RPMI7951 (cell line): ENCODE measurements at regions not wholly inside any gene's neighbourhood (a gene's known extent, or its start where the extent isn't known, plus 50 kb on each side); places are given as distances from the start of the nearest gene placed in this dataset.

Experiments
- DNase-seq: peaks from one replicate; pipeline ENCODE4 v3.0.0-alpha.2; 2012; ENCODE audit warnings: low read depth

- no peak for DNase-seq
Observed at GRCh38 chr4:138028923-138029322, 213.2 kb downstream of the SLC7A11 start.

GRCh38 chr4:138021139-138021830 is 220.9 kb downstream of the SLC7A11 start:
- DNase-seq = no peak

GRCh38 chr4:138014590-138015288 is 227.4 kb downstream of the SLC7A11 start:
- no peak for DNase-seq

GRCh38 chr4:138013625-138014024 is 228.5 kb downstream of the SLC7A11 start:
- no peak for DNase-seq

- no peak for DNase-seq
Observed at GRCh38 chr4:138010639-138011038, 231.5 kb downstream of the SLC7A11 start.

- DNase-seq = peak; percentile 5
Observed at GRCh38 chr4:138007572-138007971, 234.6 kb downstream of the SLC7A11 start.

GRCh38 chr4:138005486-138005885 is 236.7 kb downstream of the SLC7A11 start:
- DNase-seq = no peak

GRCh38 chr4:138003248-138003647 is 238.9 kb downstream of the SLC7A11 start:
- DNase-seq = no peak

GRCh38 chr4:137998666-137999429 is 243.3 kb downstream of the SLC7A11 start:
- no peak for DNase-seq

- no peak for DNase-seq
Observed at GRCh38 chr4:137997496-137997895, 244.7 kb downstream of the SLC7A11 start.

GRCh38 chr4:137994853-137995252 is 247.3 kb downstream of the SLC7A11 start:
- DNase-seq = no peak

- DNase-seq = no peak
Observed at GRCh38 chr4:137993232-137993631, 248.9 kb downstream of the SLC7A11 start.

GRCh38 chr4:137981277-137981676 is 260.9 kb downstream of the SLC7A11 start:
- DNase-seq = peak; percentile 47

- DNase-seq = no peak
Observed at GRCh38 chr4:137980641-137981040, 261.5 kb downstream of the SLC7A11 start.

GRCh38 chr4:137979938-137980337 is 262.2 kb downstream of the SLC7A11 start:
- no peak for DNase-seq

- DNase-seq = no peak
Observed at GRCh38 chr4:137968956-137969678, 273.0 kb downstream of the SLC7A11 start.

- DNase-seq = peak; percentile 8
Observed at GRCh38 chr4:137967480-137968190, 274.5 kb downstream of the SLC7A11 start.

- no peak for DNase-seq
Observed at GRCh38 chr4:137966504-137966903, 275.6 kb downstream of the SLC7A11 start.

- peak; percentile 64 for DNase-seq
Observed at GRCh38 chr4:137961051-137961438, 281.1 kb downstream of the SLC7A11 start.

- peak; percentile 45 for DNase-seq
Observed at GRCh38 chr4:137960371-137961050, 281.6 kb downstream of the SLC7A11 start.

- DNase-seq = no peak
Observed at GRCh38 chr4:137957806-137958205, 284.3 kb downstream of the SLC7A11 start.
